ENCODE measurements at regions not wholly inside any gene's neighbourhood (a gene's known extent, or its start where the extent isn't known, plus 50 kb on each side); places are given as distances from the start of the nearest gene placed in this dataset.

- TF ChIP-seq, protein P1, sequence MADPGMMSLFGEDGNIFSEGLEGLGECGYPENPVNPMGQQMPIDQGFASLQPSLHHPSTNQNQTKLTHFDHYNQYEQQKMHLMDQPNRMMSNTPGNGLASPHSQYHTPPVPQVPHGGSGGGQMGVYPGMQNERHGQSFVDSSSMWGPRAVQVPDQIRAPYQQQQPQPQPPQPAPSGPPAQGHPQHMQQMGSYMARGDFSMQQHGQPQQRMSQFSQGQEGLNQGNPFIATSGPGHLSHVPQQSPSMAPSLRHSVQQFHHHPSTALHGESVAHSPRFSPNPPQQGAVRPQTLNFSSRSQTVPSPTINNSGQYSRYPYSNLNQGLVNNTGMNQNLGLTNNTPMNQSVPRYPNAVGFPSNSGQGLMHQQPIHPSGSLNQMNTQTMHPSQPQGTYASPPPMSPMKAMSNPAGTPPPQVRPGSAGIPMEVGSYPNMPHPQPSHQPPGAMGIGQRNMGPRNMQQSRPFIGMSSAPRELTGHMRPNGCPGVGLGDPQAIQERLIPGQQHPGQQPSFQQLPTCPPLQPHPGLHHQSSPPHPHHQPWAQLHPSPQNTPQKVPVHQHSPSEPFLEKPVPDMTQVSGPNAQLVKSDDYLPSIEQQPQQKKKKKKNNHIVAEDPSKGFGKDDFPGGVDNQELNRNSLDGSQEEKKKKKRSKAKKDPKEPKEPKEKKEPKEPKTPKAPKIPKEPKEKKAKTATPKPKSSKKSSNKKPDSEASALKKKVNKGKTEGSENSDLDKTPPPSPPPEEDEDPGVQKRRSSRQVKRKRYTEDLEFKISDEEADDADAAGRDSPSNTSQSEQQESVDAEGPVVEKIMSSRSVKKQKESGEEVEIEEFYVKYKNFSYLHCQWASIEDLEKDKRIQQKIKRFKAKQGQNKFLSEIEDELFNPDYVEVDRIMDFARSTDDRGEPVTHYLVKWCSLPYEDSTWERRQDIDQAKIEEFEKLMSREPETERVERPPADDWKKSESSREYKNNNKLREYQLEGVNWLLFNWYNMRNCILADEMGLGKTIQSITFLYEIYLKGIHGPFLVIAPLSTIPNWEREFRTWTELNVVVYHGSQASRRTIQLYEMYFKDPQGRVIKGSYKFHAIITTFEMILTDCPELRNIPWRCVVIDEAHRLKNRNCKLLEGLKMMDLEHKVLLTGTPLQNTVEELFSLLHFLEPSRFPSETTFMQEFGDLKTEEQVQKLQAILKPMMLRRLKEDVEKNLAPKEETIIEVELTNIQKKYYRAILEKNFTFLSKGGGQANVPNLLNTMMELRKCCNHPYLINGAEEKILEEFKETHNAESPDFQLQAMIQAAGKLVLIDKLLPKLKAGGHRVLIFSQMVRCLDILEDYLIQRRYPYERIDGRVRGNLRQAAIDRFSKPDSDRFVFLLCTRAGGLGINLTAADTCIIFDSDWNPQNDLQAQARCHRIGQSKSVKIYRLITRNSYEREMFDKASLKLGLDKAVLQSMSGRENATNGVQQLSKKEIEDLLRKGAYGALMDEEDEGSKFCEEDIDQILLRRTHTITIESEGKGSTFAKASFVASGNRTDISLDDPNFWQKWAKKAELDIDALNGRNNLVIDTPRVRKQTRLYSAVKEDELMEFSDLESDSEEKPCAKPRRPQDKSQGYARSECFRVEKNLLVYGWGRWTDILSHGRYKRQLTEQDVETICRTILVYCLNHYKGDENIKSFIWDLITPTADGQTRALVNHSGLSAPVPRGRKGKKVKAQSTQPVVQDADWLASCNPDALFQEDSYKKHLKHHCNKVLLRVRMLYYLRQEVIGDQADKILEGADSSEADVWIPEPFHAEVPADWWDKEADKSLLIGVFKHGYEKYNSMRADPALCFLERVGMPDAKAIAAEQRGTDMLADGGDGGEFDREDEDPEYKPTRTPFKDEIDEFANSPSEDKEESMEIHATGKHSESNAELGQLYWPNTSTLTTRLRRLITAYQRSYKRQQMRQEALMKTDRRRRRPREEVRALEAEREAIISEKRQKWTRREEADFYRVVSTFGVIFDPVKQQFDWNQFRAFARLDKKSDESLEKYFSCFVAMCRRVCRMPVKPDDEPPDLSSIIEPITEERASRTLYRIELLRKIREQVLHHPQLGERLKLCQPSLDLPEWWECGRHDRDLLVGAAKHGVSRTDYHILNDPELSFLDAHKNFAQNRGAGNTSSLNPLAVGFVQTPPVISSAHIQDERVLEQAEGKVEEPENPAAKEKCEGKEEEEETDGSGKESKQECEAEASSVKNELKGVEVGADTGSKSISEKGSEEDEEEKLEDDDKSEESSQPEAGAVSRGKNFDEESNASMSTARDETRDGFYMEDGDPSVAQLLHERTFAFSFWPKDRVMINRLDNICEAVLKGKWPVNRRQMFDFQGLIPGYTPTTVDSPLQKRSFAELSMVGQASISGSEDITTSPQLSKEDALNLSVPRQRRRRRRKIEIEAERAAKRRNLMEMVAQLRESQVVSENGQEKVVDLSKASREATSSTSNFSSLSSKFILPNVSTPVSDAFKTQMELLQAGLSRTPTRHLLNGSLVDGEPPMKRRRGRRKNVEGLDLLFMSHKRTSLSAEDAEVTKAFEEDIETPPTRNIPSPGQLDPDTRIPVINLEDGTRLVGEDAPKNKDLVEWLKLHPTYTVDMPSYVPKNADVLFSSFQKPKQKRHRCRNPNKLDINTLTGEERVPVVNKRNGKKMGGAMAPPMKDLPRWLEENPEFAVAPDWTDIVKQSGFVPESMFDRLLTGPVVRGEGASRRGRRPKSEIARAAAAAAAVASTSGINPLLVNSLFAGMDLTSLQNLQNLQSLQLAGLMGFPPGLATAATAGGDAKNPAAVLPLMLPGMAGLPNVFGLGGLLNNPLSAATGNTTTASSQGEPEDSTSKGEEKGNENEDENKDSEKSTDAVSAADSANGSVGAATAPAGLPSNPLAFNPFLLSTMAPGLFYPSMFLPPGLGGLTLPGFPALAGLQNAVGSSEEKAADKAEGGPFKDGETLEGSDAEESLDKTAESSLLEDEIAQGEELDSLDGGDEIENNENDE (IDR thresholded peaks at IDR 0.05; ENCODE audit: insufficient replicate concordance, low read length) = no peak
- TF ChIP-seq TBP (IDR thresholded peaks at IDR 0.05; ENCODE audit: low read depth, low read length) (no peak), SRF (IDR thresholded peaks at IDR 0.05; ENCODE audit: low read depth, low read length) (no peak), PHF8 (conservative IDR thresholded peaks at IDR 0.05; ENCODE audit: low read depth, low read length) (no peak), KDM4A (IDR thresholded peaks at IDR 0.05; ENCODE audit: low read depth, low read length, severe bottlenecking) (no peak), SIRT6 (IDR thresholded peaks at IDR 0.05; ENCODE audit: low read length) (no peak), RXRA (IDR thresholded peaks at IDR 0.05; ENCODE audit: insufficient read depth, low read depth, low read length) (no peak), YY1 (IDR thresholded peaks at IDR 0.05; ENCODE audit: low read depth, low read length) (no peak)
Measured at GRCh38 chr2:16401761-16402300, 263.8 kb downstream of the CYRIA start (continued).

Measured in H1 (cell line).